HG03060 (cell line): ENCODE measurements at regions not wholly inside any gene's neighbourhood (a gene's known extent, or its start where the extent isn't known, plus 50 kb on each side); places are given as distances from the start of the nearest gene placed in this dataset.
"Not testable (repeated sequence)": the region's sequence is repeated elsewhere in the genome, so short reads cannot be mapped to it uniquely, and the experiment has no call there.

ENCODE experiments used
- ATAC-seq: cut with Tn5 transposase; IDR thresholded peaks from one replicate; pipeline ENCODE4 v1.9.1; 2021; ENCODE audit warnings: low read depth, moderate number of reproducible peaks; ENCODE audit not compliant: unreplicated experiment

DNA sequence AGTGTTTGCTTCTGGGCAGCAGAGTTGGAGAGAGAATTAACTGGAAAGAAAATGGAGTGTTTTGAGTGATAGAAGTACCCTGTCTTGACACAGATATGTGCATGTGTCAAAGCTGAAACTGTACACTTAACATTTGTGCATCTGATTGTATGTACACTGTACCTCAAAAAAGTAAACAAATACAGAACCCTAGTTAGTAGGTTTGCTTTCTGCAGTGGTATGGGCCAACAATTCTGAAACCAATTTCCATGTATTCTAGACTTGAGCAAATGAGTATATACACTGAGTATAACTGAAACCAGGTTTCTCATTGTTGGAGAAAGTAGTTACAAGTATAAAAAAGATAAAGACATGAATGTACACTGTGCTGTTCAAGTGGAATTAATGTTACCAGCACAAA lies 52.4 kb downstream of the ELAPOR2 start:
- no peak for ATAC-seq

DNA sequence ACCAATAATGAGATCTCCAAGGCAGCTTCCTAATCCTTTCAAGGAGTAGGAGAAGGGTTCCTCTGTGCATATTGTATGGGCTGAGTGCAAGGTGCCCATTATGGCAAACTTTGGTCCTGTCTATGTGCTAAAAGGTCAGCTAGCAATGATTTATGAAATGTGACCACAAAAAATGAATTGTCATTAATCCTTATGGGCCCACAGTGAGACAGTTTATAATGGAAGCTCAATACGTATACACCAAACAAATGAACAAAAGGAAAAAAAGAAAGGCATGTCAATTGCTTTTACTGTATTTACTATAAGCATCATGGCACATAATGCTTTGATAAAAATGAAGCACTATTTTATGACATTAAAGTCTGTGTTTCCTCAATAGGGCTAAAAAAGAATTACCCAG lies 54.5 kb downstream of the ELAPOR2 start:
- ATAC-seq: no peak

DNA sequence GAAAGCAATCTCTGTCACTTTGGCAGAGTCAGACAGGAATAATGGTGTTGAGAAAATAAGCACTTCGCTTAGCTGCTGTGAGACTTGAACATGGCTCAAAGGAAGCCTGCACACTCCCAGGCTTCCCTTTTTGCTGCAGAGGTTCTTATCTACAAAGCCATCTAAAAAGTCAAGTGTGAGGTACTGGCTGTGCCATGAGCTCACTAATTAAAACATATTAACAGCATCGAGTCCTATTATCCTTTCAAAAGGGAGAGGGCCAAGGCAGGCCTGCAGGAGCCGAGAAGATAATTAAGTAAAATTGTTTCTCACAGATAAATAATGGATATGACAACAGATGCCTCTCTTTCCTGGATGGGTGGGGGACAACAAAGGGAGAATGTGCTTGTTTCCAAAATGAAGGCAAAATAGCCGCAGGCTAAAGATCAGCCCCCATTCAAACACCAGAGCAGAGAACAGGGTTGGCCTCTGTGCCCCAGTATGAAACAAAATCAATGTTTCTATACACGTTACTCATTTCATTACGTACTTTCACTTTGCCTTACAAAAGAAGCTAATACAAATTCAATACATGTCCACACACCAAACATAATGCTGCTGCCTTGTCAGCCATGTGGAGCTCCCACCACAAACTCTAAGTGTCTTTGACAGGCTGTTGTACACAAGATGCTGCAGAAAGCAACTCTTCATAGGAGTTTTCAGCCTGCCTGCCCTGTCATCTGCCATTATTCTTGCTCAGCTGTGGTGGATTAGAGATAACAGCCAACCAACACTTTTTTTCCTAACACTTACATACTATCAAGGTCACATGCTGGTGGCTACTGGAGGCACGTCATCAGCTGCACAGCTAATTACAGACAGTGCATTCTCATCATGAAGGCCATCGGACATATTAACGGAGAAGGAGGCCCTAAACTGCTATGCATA lies 55.3 kb downstream of the ELAPOR2 start:
- no peak for ATAC-seq

DNA sequence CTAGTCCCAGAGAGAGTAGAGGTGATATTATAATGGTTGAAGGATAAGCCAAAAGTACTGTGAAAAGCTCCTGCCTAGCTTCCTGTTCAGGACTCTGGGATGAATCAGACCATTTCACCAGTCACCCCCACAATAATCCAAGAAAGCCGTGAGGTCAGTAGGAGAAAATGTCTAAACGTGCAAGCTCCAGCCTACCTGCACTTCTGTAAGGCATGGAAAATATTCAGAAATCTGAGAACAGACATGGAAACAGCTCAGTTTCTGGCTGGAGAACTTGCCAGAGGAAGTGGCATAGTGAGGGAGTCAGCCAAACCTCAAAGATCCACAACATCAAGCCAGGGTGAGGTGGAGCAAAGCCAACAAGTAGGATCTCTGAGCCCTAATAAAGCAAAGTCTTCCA lies 58.2 kb downstream of the ELAPOR2 start:
- no peak for ATAC-seq

DNA sequence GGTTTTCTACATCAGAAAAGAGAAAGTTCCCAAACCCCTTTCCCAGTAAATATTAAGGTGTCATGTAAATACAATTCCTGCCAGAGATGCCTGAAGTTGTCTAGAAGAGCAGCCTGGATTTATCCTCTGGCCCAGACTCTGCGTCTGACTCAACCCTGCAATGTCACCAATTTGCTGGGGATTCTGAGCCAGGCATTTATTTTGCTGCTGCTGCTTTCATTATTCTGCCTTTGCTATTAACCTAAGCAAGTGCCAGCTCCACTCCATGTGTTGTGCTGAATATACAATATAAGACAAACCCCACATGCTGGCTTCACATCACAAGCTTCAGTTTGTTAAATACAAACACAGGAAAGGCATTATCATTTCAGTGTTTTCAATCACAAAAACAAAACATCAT lies 59.1 kb downstream of the ELAPOR2 start:
- ATAC-seq: no peak

DNA sequence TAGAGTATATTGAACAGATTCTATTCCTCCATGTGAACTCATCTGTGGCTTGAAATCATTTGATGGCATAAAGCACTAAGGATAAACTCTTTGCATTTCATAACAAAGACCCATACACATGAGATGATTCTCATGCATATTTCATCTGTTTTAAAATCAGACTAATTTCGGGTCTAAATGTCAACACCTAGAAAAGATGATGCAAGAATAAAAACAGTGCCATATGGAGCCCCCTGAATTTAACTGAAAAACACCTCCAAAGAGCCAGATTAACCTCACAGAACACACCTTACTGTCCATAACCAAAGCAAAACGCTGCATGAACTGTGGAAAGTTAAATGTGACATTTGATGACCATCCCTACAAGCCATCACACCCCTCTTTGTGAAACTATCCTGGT lies 59.7 kb downstream of the ELAPOR2 start:
- ATAC-seq: no peak

DNA sequence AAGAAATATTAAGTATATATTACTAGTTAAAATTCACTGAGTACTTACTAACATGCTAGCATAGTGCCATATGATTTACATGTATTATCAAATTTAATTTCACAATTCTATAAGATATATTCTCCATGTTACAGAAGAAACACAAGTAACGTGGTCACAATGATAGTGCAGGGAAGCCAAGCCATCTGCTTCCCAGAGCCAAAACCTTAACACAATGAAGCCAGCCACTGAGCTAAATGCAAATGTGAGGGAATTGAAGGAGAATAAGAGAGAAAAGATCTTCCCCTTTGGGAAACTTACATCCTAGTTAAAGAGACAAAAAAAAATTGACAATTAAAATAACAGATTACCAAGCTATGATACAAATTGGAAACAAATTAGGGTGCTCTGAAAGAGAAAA lies 63.6 kb downstream of the ELAPOR2 start:
- ATAC-seq: no peak

DNA sequence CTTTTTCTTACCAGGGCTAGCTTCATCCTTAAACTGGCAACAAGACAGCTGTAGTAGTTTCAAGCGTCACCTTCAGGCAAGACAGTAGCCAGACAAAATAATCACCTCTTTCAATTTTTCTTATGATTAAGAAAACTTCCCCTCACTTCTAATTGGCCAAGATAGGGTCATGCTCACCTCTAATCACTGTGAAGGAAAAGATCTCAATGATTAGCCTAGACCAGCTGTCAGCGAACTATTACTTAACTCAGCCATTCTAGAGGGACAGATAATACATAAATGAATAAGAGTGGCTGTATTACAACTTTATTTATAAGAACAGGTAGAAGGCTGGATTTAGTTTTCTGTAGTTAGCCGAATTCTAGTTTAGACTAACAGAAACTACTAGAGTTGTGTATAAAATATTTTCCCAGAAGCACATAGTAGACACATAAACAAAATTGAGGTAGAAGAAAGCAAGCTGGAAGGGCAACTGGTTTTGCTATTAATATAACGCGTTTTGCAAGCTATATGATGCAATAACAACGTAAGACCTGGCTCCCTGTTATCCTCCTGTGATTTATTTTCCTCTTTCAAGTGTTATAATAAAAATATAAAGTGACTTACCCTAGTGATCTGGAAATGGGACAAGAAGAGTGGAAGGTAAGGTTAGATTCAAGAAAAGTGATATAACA lies 64.3 kb downstream of the ELAPOR2 start:
- ATAC-seq: no peak

DNA sequence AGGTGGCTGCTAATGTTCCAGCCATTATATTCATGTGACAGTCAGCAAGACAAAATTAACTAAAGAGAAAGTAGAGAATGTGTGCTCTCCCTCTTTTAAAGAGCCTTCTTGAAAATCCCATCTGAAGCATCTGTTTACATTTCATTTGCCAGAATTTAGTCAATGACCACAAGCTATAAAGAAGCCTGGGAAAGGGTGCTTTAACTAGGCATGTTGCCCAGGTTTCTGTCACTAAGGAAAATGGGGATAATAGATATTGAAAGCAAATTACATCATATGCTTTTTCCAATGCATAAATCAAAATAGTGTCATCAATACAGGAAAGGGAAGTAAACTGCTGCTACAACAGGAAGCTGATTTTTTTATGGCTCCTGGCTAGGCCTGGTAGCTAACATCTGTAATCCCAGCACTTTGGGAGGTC lies 67.7 kb downstream of the ELAPOR2 start:
- no peak for ATAC-seq

DNA sequence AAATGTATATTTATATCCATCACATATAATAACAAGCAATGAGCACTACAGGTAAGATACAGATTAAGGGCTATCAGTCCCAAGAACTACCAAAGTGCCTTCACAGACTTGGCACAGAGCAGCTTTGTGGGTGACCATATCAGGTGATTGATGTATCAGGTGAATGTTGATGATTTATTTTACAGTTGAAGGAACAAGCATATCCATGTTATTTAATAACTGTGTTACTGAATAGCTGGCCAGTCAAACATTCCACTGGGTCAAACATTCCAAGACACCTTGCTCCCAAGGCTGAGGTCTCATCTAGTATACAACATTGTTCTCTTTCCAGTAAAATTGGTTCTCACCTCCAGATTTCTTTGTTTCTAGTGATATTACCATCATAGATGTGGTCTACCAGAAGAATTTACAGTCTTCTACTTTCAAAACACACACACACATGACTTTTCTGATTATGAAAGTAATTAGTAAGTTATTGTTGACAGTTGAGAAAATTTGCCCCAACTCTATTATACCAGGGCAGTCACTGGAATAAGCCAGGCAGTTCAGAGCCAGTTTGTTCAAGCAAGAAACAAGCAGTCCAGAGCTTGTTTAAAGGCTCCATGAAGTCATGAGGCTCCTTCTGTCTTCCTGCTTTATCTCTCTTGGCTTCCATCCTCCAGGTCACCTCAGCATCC lies 68.2 kb downstream of the ELAPOR2 start:
- ATAC-seq: peak; percentile 82

DNA sequence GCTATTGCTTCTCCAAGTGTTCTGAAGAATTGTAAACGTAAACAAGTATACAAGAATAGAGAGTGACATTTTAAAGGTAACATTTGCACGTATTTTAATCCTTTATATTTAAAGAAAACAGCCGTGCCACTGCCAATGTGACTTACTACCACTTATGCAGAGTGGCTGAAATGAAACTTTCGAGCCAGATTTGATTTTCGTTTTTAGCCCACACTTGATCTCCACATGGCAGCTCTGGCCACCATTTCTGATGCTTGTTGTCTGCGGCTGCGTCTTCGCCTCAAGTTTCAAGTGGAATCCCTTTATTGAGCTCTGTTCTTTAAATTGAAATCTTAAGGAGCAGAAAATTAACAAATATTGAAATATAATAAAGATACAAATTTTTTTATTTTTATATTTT lies 70.0 kb downstream of the ELAPOR2 start:
- ATAC-seq: no peak

DNA sequence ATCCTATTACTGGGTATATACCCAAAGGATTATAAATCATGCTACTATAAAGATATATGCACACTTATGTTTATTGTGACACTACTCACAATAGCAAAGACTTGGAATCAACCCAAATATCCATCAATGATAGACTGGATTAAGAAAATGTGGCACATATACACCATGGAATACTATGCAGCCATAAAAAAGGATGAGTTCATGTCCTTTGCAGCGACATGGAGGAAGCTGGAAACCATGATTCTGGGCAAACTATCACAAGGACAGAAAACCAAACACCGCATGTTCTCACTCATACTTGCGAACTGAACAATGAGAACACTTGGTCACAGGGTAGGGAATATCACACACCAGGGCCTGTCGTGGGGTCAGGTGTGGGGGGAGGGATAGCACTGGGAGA lies 71.6 kb downstream of the ELAPOR2 start:
- ATAC-seq: not testable (repeated sequence)

DNA sequence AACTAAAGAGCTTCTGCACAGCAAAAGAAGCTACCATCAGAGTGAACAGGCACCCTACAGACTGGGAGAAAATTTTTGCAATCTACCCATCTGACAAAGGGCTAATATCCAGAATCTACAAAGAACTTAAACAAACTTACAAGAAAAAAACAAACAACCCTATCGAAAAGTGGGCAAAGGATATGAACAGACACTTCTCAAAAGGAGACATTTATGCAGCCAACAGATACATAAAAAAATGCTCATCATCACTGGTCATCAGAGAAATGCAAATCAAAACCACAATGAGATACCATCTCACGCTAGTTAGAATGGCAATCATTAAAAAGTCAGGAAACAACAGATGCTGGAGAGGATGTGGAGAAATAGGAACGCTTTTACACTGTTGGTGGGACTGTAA lies 72.1 kb downstream of the ELAPOR2 start:
- ATAC-seq: not testable (repeated sequence)

DNA sequence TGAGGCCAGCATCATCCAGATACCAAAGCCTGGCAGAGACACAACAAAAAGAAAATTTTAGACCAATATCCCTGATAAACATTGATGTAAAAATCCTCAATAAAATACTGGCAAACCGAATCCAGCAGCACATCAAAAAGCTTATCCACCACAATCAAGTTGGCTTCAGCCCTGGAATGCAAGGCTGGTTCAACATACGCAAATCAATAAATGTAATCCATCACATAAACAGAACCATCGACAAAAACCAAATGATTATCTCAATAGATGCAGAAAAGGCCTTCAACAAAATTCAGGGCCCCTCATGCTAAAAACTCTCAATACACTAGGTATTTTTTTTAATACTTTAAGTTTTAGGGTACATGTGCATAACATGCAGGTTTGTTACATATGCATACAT lies 74.1 kb downstream of the ELAPOR2 start:
- not testable (repeated sequence) for ATAC-seq

DNA sequence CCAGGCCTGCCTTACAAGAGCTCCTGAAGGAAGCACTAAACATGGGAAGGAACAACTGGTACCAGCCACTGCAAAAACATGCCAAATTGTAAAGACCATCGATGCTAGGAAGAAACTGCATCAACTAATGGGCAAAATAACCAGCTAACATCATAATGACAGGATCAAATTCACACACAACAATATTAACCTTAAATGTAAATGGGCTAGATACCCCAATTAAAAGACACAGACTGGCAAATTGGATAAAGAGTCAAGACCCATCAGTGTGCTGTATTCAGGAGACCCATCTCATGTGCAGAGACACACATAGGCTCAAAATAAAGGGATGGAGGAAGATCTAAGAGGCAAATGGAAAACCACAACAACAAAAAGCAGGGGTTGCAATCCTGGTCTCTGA lies 75.8 kb downstream of the ELAPOR2 start:
- not testable (repeated sequence) for ATAC-seq

DNA sequence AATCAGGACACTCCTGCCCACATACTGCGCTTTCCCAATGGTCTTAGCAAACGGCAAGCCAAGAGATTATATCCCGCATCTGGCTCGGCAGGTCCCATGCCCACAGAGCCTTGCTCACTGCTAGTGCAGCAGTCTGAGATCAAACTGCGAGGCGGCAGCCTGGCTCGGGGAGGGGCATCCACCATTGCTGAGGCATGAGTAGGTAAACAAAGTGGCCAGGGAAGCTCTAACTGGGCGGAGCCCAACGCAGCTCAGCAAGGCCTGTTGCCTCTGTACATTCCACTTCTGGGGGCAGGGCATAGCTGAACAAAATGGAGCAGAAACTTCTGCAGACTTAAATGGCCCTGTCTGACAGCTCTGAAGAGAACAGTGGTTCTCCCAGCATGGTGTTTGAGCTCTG lies 77.5 kb downstream of the ELAPOR2 start:
- ATAC-seq: not testable (repeated sequence)

DNA sequence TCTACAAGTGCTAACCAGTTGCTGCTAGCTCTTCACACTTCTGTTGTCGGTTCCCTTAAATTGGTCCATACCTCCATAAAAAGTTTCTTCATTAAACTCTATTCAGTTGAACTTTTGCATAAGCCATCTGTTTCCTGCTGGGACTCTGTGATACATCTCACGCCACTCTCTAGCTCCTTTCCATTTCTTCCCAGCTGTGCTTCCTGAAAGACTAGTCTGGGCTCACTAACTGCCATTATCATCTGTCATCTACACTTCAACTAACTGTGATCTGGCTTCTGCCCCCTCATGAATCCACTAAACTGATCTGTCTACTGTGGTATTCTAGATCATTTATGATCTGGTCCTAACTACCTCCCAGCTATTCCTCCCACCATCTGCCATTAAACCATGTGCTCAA lies 78.3 kb downstream of the ELAPOR2 start:
- no peak for ATAC-seq

DNA sequence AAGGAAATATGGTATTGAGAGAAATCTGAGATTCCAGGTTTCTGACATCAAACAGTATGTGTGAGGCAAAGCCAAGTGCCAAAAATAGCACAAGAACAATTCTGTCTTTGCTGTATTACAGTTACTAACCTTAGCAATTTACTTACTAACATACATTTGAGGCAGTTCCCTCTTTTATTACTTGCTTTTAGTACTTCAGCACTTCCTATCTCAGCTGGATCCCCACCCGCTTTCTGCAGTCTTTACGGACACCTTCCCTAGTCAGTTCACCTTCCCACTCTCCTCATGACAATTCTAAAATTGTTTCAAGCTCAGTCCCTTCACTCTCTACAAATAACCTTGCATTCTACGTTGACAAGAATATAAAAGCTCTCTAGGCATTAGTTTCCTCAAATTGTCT lies 79.2 kb downstream of the ELAPOR2 start:
- no peak for ATAC-seq

DNA sequence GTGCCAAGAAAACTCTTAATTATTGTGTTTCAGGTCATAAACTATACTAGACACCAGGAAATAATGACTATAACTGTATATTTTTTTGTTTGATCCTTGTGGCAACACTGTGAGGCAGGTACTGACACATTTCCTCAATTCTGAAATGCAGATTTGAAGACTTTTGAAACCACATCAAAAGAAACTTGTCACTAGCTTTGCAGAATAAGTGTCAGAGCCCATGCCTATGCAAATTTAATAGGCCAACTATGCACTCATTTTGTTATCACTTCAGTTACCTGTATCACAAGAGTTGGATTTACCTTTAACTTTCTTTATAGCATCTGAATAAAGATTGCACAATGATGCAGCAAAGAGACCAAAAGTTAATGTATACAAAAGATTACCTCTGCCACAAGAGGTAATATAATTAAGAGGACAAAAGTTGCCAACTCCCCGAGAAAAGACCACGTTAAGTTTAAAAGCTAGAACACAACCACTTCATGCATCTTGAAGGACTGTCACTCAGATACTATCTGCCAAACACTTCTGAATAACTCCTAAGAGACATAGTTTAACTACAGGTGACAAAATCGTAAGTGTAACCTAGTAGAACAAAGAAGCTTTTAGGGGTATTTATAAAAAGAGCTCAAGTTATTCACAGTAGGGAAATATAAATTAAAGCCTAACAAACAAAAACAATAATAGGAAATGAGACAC lies 80.5 kb downstream of the ELAPOR2 start:
- ATAC-seq: peak; percentile 94

DNA sequence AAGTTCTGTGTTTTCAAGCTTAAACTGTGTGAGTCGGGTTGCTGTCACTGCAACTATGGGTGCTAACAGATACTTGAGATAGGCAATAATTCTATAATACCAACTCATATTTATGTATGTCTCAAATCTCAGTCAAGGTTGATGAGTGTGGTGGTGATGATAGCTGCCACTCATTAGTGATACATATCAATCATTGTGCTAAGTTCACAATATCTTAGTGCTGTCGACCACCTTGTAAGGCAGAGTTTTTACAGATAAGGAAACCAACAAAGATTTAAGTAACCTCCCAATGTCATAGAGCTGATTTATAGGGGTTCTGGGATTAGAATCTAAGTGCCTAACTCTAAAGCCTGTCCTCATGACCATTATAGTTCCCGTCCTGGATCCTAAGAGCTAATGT lies 82.5 kb downstream of the ELAPOR2 start:
- ATAC-seq: no peak

DNA sequence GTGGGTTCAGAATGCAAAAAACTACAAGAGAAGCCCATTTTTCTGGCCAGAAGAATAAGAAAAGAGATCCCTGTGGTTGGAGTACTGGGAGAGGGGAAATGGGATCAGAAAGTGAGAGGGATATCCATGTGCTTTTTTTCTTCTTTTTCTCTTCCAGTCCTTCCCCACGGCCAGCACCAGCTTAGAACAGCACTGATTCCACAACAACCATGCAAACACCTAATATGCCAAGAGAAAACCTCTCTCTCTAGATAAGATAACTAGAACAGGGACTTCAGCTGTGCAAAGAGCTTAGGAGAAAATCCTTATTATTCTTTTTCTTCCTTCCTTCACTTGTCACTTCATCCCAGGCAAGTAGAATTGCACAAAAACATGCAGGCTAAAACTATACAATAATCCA lies 83.5 kb downstream of the ELAPOR2 start:
- no peak for ATAC-seq
